ENCODE measurements at regions not wholly inside any gene's neighbourhood (a gene's known extent, or its start where the extent isn't known, plus 50 kb on each side); places are given as distances from the start of the nearest gene placed in this dataset.

- TF ChIP-seq POLR2A (IDR thresholded peaks at IDR 0.05; ENCODE audit: low read depth, low read length) = no peak
- TF ChIP-seq POLR2AphosphoS5 (IDR thresholded peaks at IDR 0.05; ENCODE audit: low read depth, low read length) = no peak
- no peak for TF ChIP-seq TAF1 (IDR thresholded peaks at IDR 0.05; ENCODE audit: borderline replicate concordance, low read depth, low read length)
Observed at GRCh38 chr3:63015614-63016309, 140.5 kb upstream of the CADPS start.

Measured in GM12892 (cell line).